ENCODE measurements at regions not wholly inside any gene's neighbourhood (a gene's known extent, or its start where the extent isn't known, plus 50 kb on each side); places are given as distances from the start of the nearest gene placed in this dataset.

DNA sequence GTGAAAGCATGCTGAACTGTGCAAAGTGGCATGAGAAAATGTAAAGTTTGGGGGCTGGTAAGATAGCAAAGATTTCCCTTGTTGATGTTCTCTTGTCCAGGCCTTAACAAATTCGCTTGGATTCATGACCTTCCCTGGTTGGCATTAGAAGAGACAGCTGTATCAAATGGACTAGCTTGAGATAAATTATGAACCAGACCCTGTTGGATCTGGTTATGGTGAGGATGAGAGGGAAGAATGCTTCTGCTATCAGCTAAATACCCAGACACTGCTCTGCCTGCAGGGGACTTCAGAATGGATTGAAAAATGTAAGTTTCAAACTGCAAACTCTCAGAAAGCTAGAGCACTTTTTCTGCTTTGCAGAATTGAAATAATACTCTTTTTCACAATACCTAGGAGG, 135.2 kb downstream of the EFNB2 start:
- TF ChIP-seq EZH2 (IDR thresholded peaks at IDR 0.05; ENCODE audit: insufficient read depth, poor library complexity, severe bottlenecking) = no peak
- no peak for TF ChIP-seq EZH2phosphoT487 (IDR thresholded peaks at IDR 0.05; ENCODE audit: insufficient read depth, low read depth)
